ENCODE measurements at regions not wholly inside any gene's neighbourhood (a gene's known extent, or its start where the extent isn't known, plus 50 kb on each side); places are given as distances from the start of the nearest gene placed in this dataset.

DNA sequence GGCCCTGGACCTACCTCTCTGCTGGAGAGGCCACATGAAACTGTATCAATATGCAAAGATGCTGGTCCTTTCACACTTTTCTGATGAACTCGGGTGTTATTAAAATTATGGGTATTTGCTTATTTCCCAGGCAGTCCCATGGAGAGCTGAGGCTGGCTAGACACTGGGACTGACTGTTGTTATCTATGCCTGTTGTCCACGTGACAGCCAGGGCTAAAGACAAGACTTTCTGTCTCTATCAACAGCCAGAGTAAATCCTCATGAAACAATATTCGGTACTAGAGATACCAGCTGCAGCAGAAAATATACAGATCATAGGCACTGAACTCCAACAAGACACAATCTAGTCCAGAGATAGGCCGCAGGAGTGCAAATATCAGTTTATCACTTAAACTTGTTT is 236.4 kb downstream of the FOXA2 start:
- no peak overlapping the region for H3K9ac ChIP-seq (ENCODE audit: insufficient read depth, low read length, poor library complexity, severe bottlenecking)
- H3K27me3 Mint-ChIP-seq (ENCODE audit: low read depth in 3 of 3), result peaks cover 0 to 3% (median 1%) of the 10 kb centered on the region in 3 donors

DNA sequence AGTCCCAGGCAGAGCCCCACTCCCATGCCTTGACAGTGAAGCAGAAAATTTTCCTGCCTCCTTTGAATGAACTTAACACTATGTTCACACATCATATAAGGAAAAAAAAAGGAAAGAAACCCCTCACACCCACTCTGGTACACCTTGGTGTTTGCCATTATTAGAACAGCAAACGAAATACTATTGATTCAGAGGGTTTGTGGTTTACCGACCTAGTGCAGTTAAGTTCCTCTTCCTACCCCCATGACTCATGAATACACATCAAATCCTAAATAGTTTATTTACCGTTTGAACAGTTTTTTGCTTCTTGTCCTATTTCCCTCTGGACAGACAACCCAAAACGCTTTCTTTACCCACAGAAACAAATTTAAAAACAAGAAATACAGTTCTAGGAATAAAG is 237.7 kb downstream of the FOXA2 start:
- Histone ChIP-seq H2AFZ (ENCODE audit: insufficient read depth, low read depth, low read length, poor library complexity, severe bottlenecking) (no peak overlapping the region), H3K4me3 (replicated peaks in 1 of 3; ENCODE audit: low read depth in 2 of 3, low read length in 3 of 3) (no peak overlapping the region), H3K9ac (ENCODE audit: insufficient read depth, low read length, poor library complexity, severe bottlenecking) (no peak overlapping the region), H3K4me1 (ENCODE audit: control insufficient read depth in 1 of 2, insufficient read depth in 2 of 2, low read length in 2 of 2) (peaks cover 8 to 10% of the 10 kb centered on the region in 2 donors), H3K9me3 (replicated peaks in 1 of 2; ENCODE audit: control insufficient read depth in 1 of 2, insufficient read depth in 1 of 2, low read length in 2 of 2) (no peaks in the 10 kb centered on the region), H3K4me2 (replicated peaks; ENCODE audit: extremely low read depth, low read length, poor library complexity, severe bottlenecking) (no peak overlapping the region), H3K79me2 (ENCODE audit: insufficient read depth, low read length) (no peaks in the 10 kb centered on the region), H3K27me3 (ENCODE audit: control insufficient read depth in 2 of 2, insufficient read depth in 2 of 2, low read length in 2 of 2) (no peaks in the 10 kb centered on the region), H4K20me1 (ENCODE audit: insufficient read depth, low read length) (no peaks in the 10 kb centered on the region), H3K36me3 (replicated peaks in 1 of 2; ENCODE audit: control insufficient read depth in 1 of 2, insufficient read depth in 2 of 2, low read length in 2 of 2) (no peaks in the 10 kb centered on the region), H3K27ac (ENCODE audit: low read depth in 1 of 2, low read length in 2 of 2) (no peak overlapping the region)
- H3K27me3 Mint-ChIP-seq (ENCODE audit: low read depth in 3 of 3), result peaks cover 0 to 5% (median 1%) of the 10 kb centered on the region in 3 donors
- TF ChIP-seq, protein P1, sequence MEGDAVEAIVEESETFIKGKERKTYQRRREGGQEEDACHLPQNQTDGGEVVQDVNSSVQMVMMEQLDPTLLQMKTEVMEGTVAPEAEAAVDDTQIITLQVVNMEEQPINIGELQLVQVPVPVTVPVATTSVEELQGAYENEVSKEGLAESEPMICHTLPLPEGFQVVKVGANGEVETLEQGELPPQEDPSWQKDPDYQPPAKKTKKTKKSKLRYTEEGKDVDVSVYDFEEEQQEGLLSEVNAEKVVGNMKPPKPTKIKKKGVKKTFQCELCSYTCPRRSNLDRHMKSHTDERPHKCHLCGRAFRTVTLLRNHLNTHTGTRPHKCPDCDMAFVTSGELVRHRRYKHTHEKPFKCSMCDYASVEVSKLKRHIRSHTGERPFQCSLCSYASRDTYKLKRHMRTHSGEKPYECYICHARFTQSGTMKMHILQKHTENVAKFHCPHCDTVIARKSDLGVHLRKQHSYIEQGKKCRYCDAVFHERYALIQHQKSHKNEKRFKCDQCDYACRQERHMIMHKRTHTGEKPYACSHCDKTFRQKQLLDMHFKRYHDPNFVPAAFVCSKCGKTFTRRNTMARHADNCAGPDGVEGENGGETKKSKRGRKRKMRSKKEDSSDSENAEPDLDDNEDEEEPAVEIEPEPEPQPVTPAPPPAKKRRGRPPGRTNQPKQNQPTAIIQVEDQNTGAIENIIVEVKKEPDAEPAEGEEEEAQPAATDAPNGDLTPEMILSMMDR (IDR thresholded peaks at IDR 0.05), result no peak
- intact Hi-C loops (cut with micrococcal nuclease), result no loop called here
- 0% methylated on average over 1 of the region's 4 CpGs for WGBS (ENCODE audit: insufficient coverage)
- peaks cover 0 to 2% (median 0%) of the 10 kb centered on the region in 7 donors for H3K9me3 Mint-ChIP-seq
- peaks cover 10% of the 10 kb centered on the region for H3K4me1 Mint-ChIP-seq
- no peak overlapping the region for H3K4me3 Mint-ChIP-seq
- H3K27ac Mint-ChIP-seq, result peak overlapping the region in 1 of 7 donors; percentile 43
- no peaks in the 10 kb centered on the region for H3K36me3 Mint-ChIP-seq
- DNase-seq, result peak; percentile 3 to 43 (median 14)

More for the DNA sequence above, 236.4 kb downstream of the FOXA2 start:
- Histone ChIP-seq H4K20me1 (ENCODE audit: insufficient read depth, low read length) (no peaks in the 10 kb centered on the region), H3K4me3 (replicated peaks in 1 of 3; ENCODE audit: low read depth in 2 of 3, low read length in 3 of 3) (no peak overlapping the region), H3K36me3 (replicated peaks in 1 of 2; ENCODE audit: control insufficient read depth in 1 of 2, insufficient read depth in 2 of 2, low read length in 2 of 2) (no peaks in the 10 kb centered on the region), H2AFZ (ENCODE audit: insufficient read depth, low read depth, low read length, poor library complexity, severe bottlenecking) (no peak overlapping the region), H3K4me2 (replicated peaks; ENCODE audit: extremely low read depth, low read length, poor library complexity, severe bottlenecking) (no peak overlapping the region), H3K27me3 (ENCODE audit: control insufficient read depth in 2 of 2, insufficient read depth in 2 of 2, low read length in 2 of 2) (no peaks in the 10 kb centered on the region), H3K27ac (ENCODE audit: low read depth in 1 of 2, low read length in 2 of 2) (no peak overlapping the region), H3K9me3 (replicated peaks in 1 of 2; ENCODE audit: control insufficient read depth in 1 of 2, insufficient read depth in 1 of 2, low read length in 2 of 2) (no peaks in the 10 kb centered on the region), H3K4me1 (ENCODE audit: control insufficient read depth in 1 of 2, insufficient read depth in 2 of 2, low read length in 2 of 2) (peaks cover 8 to 10% of the 10 kb centered on the region in 2 donors), H3K79me2 (ENCODE audit: insufficient read depth, low read length) (no peaks in the 10 kb centered on the region)
- DNase-seq, result no peak
- H3K36me3 Mint-ChIP-seq, result no peaks in the 10 kb centered on the region
- TF ChIP-seq, protein P1 (IDR thresholded peaks at IDR 0.05), result no peak
- WGBS (ENCODE audit: insufficient coverage), result 83% methylated on average over 2 of the region's 4 CpGs
- peak overlapping the region in 1 of 7 donors; percentile 33 for H3K27ac Mint-ChIP-seq
- no peak overlapping the region for H3K4me3 Mint-ChIP-seq
- intact Hi-C loops (cut with micrococcal nuclease), result no loop called here
- H3K4me1 Mint-ChIP-seq, result peaks cover 10% of the 10 kb centered on the region
- H3K9me3 Mint-ChIP-seq, result peaks cover 0 to 2% (median 0%) of the 10 kb centered on the region in 7 donors

Data from CD14-positive monocyte (primary cell).